ENCODE measurements at regions not wholly inside any gene's neighbourhood (a gene's known extent, or its start where the extent isn't known, plus 50 kb on each side); places are given as distances from the start of the nearest gene placed in this dataset.

DNA sequence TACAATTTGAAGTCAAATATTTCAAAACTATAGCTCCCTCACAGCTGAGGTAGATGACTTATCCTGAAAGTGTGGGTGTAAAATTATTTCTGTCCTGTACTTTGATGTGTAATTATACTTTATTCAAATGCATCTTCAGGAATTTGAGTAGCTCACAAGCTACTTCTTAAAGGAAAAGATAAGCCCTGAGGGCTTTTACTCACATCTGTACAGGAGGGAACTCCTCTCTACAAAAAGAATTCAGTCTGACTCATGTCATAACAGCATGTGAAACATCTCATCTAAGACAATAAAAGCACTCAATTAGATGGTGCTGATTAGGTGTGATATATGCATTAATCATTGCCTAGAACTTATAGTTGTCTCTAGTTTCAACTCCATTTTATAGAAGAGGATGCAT is 452.0 kb downstream of the PRKD1 start:
- no peak for DNase-seq

DNA sequence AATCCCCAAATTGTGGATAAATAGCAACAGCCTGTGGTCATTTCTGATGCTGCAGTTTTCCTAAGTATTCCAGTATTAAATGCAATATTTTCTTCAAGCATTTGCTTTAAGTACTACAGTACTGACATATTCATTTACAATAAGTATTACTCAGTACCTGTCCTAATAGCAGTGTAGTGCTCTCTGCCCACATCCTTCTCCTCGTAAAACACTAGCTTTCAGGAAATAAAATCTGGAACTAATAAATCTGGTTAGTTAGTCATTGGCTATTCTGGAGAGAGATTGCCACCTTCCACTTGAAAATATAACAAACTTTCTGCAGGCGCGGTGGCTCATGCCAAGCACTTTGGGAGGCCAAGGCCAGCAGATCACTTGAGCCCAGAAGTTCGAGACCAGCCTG is 441.5 kb downstream of the PRKD1 start:
- DNase-seq: no peak

DNA sequence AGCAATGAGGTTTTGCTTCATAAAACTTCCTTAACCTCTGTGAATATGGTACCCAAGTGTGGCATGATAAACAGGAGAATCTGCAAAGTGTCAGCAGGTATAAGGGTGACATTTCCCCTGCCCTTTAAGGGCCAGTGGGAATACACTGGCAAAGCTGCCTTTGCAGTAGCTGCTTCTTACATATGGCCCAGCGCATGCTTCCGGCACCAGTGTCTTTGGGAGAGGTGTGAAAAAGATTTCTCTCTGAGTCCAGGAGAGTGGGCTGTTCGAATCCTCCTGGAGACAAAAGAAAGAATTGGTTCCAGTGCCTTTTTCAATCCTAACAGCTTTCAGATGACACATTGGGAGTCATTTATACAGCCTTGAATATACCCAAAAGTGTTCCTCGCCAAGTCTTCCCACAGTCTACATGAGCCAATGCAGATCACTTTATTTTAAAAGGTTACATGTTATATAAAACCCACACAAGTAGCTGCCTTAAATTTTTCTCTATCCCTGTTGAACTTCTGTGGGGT is 437.7 kb downstream of the PRKD1 start:
- no peak for DNase-seq

DNA sequence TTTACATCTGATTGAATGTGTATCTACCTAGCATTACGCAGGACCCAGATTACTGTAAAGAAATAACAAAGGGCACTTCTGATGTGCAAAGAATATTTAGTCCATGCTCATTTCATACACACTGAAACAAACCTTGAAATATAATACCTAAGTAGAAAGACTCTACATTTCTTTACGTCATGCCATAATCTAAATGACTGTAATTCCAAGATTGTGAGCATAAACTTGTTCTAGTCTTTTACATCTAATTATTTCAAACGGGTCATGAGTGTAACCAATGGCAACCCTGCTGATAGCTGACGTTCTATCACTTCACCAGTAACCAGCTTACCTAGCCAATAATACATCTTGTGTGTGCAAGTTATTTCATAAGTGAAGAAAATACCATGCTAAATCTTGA is 433.8 kb downstream of the PRKD1 start:
- no peak for DNase-seq

DNA sequence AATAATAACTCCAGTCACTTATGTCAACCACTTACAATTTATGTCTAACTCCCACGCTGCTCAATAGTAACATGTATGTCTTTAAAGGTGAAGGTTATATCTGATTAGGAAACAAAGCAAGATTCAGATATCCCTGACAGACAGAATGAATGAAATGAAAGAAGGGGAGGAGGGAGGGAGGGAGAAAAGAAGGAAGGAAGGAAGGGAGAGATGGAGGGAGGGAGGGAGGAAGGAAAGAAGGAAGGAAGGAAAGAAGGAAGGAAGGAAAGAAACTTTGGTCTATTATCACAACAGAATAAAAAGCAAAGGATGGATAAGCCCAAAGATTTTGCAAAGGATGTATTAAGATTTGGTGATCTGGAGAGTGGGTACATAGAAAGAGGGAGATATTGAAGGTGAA is 433.3 kb downstream of the PRKD1 start:
- no peak for DNase-seq

DNA sequence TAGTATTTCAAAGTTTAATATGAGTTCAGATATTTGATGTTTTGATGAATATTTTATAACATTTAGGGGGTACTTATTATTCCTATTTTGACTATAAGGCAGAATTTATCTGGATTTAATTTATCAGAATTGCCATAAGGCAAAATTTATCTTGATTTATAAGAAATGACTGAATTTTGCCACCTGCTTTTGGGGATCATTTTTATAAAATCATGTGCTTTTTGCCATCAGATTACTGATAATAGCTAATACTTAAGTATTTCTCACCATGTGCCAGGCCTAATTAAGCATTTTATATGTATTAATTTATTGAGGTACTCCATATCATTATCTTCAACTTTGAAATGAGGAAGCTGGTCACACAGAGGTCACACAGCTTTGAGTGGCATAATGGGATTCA is 423.7 kb downstream of the PRKD1 start:
- no peak for DNase-seq

DNA sequence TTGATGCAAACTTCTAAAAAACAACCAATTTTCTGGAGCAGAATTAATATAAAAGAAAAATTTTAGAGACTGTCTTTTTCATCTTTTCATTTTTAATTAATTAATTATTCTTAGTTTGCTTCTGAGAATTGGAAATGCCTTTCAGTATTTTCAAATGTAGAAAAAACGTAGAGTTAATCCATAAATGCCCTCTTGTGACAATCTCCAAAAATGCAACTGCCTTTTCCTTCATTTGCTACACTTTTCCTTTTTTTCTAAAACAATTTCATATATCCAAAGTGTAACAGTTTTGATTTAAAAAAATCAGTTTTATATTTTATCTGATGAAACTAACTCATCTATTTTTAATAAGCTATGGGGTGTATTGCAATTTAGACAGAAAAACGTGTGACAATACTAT is 409.3 kb downstream of the PRKD1 start:
- no peak for DNase-seq

DNA sequence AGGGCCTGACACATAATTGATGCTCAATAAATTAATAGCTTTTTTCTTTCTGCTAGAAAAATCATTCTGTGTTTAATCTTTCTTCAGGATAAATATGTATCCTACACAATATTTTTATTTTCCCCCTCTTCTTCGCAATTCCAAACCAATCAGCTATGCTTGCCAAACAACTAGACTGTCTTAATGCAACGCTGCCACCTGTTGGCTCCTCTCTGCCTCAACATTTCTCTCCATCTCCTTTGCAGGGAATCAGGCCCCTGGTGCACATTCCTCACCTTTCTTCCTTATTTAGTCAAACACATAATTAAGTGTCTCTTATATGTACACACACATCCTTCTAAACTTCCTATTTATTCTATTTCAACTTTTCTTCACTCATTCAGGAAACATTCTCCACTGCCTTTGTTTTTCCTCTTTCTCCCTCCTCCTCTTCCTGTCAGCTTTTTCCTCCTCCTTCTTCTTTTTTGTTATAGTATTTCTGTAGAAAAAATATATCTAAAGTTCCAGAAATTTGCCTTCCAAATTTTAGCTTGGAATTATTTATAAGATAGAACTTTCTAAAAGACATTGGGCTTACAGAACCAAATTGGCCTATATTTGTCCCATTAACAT is 406.0 kb downstream of the PRKD1 start:
- no peak for DNase-seq
